Parathyroid adenoma (tissue), 2 donors: ENCODE measurements at regions not wholly inside any gene's neighbourhood (a gene's known extent, or its start where the extent isn't known, plus 50 kb on each side); places are given as distances from the start of the nearest gene placed in this dataset.

ENCODE experiments used
- H2AFZ ChIP-seq: fragments of 300-600 bp; sonication (generic); one replicate; pipeline ENCODE4 v1.7.0; 2017; ENCODE audit warnings: antibody characterized with exemption, mild to moderate bottlenecking
- H3K27ac ChIP-seq: fragments of 300-600 bp; sonication (generic); one replicate; pipeline ENCODE4 v1.7.0; 2017
- H3K27me3 ChIP-seq: fragments of 300-600 bp; sonication (generic); one replicate; pipeline ENCODE4 v1.7.0; 2017; ENCODE audit warnings: low read length; ENCODE audit not compliant: control insufficient read depth, insufficient read depth
- H3K36me3 ChIP-seq: fragments of 300-600 bp; sonication (generic); one replicate; pipeline ENCODE4 v1.7.0; 2017; ENCODE audit warnings: low read length; ENCODE audit not compliant: control insufficient read depth, insufficient read depth
- H3K4me1 ChIP-seq: fragments of 300-600 bp; sonication (generic); one replicate; pipeline ENCODE4 v1.7.0; 2017; ENCODE audit warnings: control low read depth
- H3K4me2 ChIP-seq: fragments of 300-600 bp; sonication (generic); one replicate; pipeline ENCODE4 v1.7.0; 2017; ENCODE audit warnings: low read length
- H3K4me3 ChIP-seq: fragments of 300-600 bp; sonication (generic); one replicate; pipeline ENCODE4 v1.7.0; 2017; ENCODE audit warnings: low read depth, low read length
- H3K79me2 ChIP-seq: fragments of 300-600 bp; sonication (generic); one replicate; pipeline ENCODE4 v1.7.0; 2017; ENCODE audit warnings: control low read depth
- H3K9ac ChIP-seq: fragments of 300-600 bp; sonication (generic); one replicate; pipeline ENCODE4 v1.7.0; 2017; ENCODE audit warnings: mild to moderate bottlenecking
- H3K9me3 ChIP-seq: fragments of 300-600 bp; sonication (generic); one replicate; pipeline ENCODE4 v1.7.0; 2017; ENCODE audit warnings: low read length; ENCODE audit not compliant: control insufficient read depth
- CTCF ChIP-seq: fragments of 300-600 bp; sonication (generic); IDR thresholded peaks from one replicate; pipeline ENCODE4 v1.7.0; 2017; ENCODE audit warnings: antibody characterized with exemption, mild to moderate bottlenecking
- donor health status: primary hyperparathyroidism.

DNA sequence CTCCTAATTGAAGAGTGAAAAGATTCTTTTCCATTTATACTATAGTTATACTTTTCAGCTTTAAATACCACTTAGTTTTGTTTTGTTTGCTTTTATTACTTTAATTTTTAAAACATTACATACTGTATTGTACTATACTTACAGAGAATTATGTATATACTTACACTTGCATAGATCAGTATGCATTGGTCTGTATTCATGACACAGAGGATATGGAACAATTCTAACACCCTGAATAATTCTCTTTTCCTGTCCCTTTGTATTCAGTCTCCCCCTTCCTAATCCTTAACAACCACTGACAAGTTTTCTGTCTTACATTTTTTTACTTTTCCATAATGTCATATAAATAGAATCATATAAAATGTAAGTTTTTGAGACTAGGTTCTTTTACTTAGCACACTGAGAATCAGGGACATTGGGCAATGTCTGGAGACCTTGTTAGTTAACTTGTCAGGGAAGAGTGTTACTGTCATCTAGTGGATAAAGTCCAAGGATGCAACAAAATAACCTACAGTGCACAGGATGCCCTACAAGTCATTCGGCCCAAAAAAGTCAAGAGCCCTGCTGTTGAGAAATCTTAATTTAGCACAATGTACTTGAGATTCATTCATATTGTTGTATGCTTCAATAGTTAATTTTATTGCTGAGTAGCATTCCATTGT, 95.7 kb upstream of the MCTP2 start:
- H3K9ac ChIP-seq = no peak overlapping the region
- no peaks in the 10 kb centered on the region for H3K27me3 ChIP-seq
- H3K4me1 ChIP-seq = no peaks in the 10 kb centered on the region
- H3K4me3 ChIP-seq = no peak overlapping the region
- H3K27ac ChIP-seq = no peak overlapping the region
- no peak overlapping the region for H3K4me2 ChIP-seq
- H3K9me3 ChIP-seq = no peaks in the 10 kb centered on the region
- no peaks in the 10 kb centered on the region for H3K36me3 ChIP-seq
- no peaks in the 10 kb centered on the region for H3K79me2 ChIP-seq
- no peak for TF ChIP-seq CTCF
- H2AFZ ChIP-seq = no peak overlapping the region

DNA sequence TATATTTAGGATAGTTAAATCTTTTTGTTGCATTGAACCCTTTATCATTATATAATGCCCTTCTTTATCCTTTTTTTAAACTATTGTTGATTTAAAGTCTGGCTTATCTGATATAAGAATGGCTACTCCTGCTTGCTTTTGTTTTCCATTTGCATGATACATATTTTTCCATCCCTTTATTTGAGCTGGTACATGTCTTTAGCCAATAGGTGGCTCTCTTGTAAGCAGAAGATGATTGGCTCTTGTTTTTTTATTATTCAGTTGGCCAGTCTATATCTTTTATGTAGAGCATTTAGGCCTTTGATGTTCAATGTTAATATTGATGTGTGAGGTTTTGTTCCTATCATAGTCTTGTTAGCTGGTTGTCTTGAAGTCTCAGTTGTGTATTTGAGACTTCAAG, 99.5 kb upstream of the MCTP2 start:
- Histone ChIP-seq H3K4me1 (no peaks in the 10 kb centered on the region), H3K36me3 (no peaks in the 10 kb centered on the region), H3K27me3 (no peaks in the 10 kb centered on the region), H3K9ac (no peak overlapping the region), H3K9me3 (no peaks in the 10 kb centered on the region), H3K4me3 (no peak overlapping the region), H3K27ac (no peak overlapping the region), H3K4me2 (no peak overlapping the region), H2AFZ (no peak overlapping the region), H3K79me2 (no peaks in the 10 kb centered on the region)
- no peak for TF ChIP-seq CTCF

- Histone ChIP-seq H3K9ac (no peak overlapping the region), H3K4me1 (no peaks in the 10 kb centered on the region), H3K9me3 (no peaks in the 10 kb centered on the region), H3K4me3 (no peak overlapping the region), H3K27ac (no peak overlapping the region), H3K79me2 (no peaks in the 10 kb centered on the region), H3K36me3 (no peaks in the 10 kb centered on the region), H3K27me3 (no peaks in the 10 kb centered on the region), H3K4me2 (no peak overlapping the region), H2AFZ (no peak overlapping the region)
- no peak for TF ChIP-seq CTCF
Observed at GRCh38 chr15:94130504-94130903, 100.9 kb upstream of the MCTP2 start.

DNA sequence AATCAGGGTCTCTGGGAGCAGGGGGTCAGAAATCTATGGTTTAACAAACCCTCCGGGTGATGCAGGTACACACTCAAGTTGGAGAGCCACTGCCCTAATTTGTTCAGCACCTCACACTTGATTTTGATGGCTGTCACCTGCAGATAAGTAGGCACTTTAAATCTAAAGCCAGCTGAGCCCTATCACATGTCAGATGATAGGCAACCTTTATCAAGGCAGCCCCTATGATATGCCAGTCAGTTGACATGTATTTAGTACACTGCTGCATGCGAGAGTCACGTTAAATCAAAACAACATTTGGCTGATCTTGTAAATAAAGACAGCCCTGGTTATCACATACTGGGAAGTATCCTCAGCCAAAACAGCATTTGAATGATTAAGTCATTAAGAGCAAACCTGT, 104.4 kb upstream of the MCTP2 start:
- H2AFZ ChIP-seq = no peak overlapping the region
- TF ChIP-seq CTCF = no peak
- H3K4me1 ChIP-seq = no peaks in the 10 kb centered on the region
- H3K27me3 ChIP-seq = no peaks in the 10 kb centered on the region
- no peak overlapping the region for H3K27ac ChIP-seq
- H3K9me3 ChIP-seq = no peaks in the 10 kb centered on the region
- no peaks in the 10 kb centered on the region for H3K36me3 ChIP-seq
- no peaks in the 10 kb centered on the region for H3K79me2 ChIP-seq
- H3K4me2 ChIP-seq = no peak overlapping the region
- H3K4me3 ChIP-seq = no peak overlapping the region
- H3K9ac ChIP-seq = no peak overlapping the region

GRCh38 chr15:94125698-94126097, 105.7 kb upstream of the MCTP2 start:
- Histone ChIP-seq H3K9me3 (no peaks in the 10 kb centered on the region), H3K4me2 (no peak overlapping the region), H3K36me3 (no peaks in the 10 kb centered on the region), H3K27ac (no peak overlapping the region), H3K79me2 (no peaks in the 10 kb centered on the region), H3K4me3 (no peak overlapping the region), H3K9ac (no peak overlapping the region), H3K27me3 (no peaks in the 10 kb centered on the region), H2AFZ (no peak overlapping the region), H3K4me1 (no peaks in the 10 kb centered on the region)
- TF ChIP-seq CTCF = no peak
